ENCODE measurements at regions not wholly inside any gene's neighbourhood (a gene's known extent, or its start where the extent isn't known, plus 50 kb on each side); places are given as distances from the start of the nearest gene placed in this dataset.

DNA sequence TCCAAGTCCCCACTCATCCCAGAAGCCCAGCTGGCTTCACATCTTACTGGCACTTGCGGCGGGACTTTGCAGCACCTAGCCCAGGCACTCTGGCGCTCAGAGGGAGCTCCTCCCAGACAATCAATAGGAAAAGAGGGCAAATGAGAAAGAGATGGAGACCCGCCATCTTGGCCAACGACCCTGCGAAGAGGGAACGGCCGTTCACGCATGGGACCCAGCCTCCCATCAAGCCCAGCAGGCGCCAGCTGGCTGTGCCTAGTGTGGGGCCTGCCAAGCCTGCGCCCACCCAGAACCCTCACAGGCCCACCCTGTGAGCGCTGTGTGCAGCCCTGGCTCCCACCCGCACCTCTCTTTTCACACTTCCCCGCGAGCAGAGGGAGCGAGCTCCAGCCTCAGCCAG, 317.8 kb upstream of the SPRY2 start:
- TF ChIP-seq CTCF (IDR thresholded peaks at IDR 0.05) (no peak), POLR2A (IDR thresholded peaks at IDR 0.05) (no peak)
